ENCODE measurements at regions not wholly inside any gene's neighbourhood (a gene's known extent, or its start where the extent isn't known, plus 50 kb on each side); places are given as distances from the start of the nearest gene placed in this dataset.

- H3K27ac Mint-ChIP-seq: no peak overlapping the region
- H3K9me3 Mint-ChIP-seq: no peaks in the 10 kb centered on the region
- H3K27me3 Mint-ChIP-seq: no peaks in the 10 kb centered on the region
These were observed 348.6 kb upstream of the GRM7 start for GRCh38 chr3:6512172-6512800.

GRCh38 chr3:6516143-6516542 lies 344.8 kb upstream of the GRM7 start:
- Mint-ChIP-seq H3K27me3 (no peaks in the 10 kb centered on the region), H3K27ac (no peak overlapping the region), H3K4me3 (no peak overlapping the region), H3K36me3 (no peaks in the 10 kb centered on the region), H3K4me1 (no peaks in the 10 kb centered on the region), H3K9me3 (no peaks in the 10 kb centered on the region)

More at GRCh38 chr3:6512172-6512800, 348.6 kb upstream of the GRM7 start:
- no peaks in the 10 kb centered on the region for H3K36me3 Mint-ChIP-seq
- H3K4me3 Mint-ChIP-seq: no peak overlapping the region
- H3K4me1 Mint-ChIP-seq: no peaks in the 10 kb centered on the region

GRCh38 chr3:6516694-6517093 lies 344.2 kb upstream of the GRM7 start:
- no peak overlapping the region for H3K4me3 Mint-ChIP-seq
- no peaks in the 10 kb centered on the region for H3K36me3 Mint-ChIP-seq
- no peaks in the 10 kb centered on the region for H3K9me3 Mint-ChIP-seq
- no peak overlapping the region for H3K27ac Mint-ChIP-seq
- H3K27me3 Mint-ChIP-seq: no peaks in the 10 kb centered on the region
- no peaks in the 10 kb centered on the region for H3K4me1 Mint-ChIP-seq

- Mint-ChIP-seq H3K9me3 (no peaks in the 10 kb centered on the region), H3K27ac (no peak overlapping the region), H3K27me3 (no peaks in the 10 kb centered on the region), H3K36me3 (no peaks in the 10 kb centered on the region), H3K4me3 (no peak overlapping the region), H3K4me1 (no peaks in the 10 kb centered on the region)
These were observed 342.1 kb upstream of the GRM7 start for GRCh38 chr3:6518709-6519345.

- no peaks in the 10 kb centered on the region for H3K4me1 Mint-ChIP-seq
- no peak overlapping the region for H3K4me3 Mint-ChIP-seq
- H3K27me3 Mint-ChIP-seq: no peaks in the 10 kb centered on the region
- no peaks in the 10 kb centered on the region for H3K36me3 Mint-ChIP-seq
- no peak overlapping the region for H3K27ac Mint-ChIP-seq
- no peaks in the 10 kb centered on the region for H3K9me3 Mint-ChIP-seq
These were observed 339.4 kb upstream of the GRM7 start for GRCh38 chr3:6521369-6522113.

GRCh38 chr3:6522191-6522590 lies 338.7 kb upstream of the GRM7 start:
- H3K4me1 Mint-ChIP-seq: no peaks in the 10 kb centered on the region
- no peaks in the 10 kb centered on the region for H3K27me3 Mint-ChIP-seq
- H3K4me3 Mint-ChIP-seq: no peak overlapping the region
- H3K36me3 Mint-ChIP-seq: no peaks in the 10 kb centered on the region
- no peak overlapping the region for H3K27ac Mint-ChIP-seq
- H3K9me3 Mint-ChIP-seq: no peaks in the 10 kb centered on the region

GRCh38 chr3:6523043-6523442 lies 337.9 kb upstream of the GRM7 start:
- Mint-ChIP-seq H3K36me3 (no peaks in the 10 kb centered on the region), H3K27ac (no peak overlapping the region), H3K9me3 (no peaks in the 10 kb centered on the region), H3K4me3 (no peak overlapping the region), H3K4me1 (no peaks in the 10 kb centered on the region), H3K27me3 (no peaks in the 10 kb centered on the region)

GRCh38 chr3:6524479-6524878 lies 336.4 kb upstream of the GRM7 start:
- H3K36me3 Mint-ChIP-seq: no peaks in the 10 kb centered on the region
- no peaks in the 10 kb centered on the region for H3K27me3 Mint-ChIP-seq
- H3K27ac Mint-ChIP-seq: no peak overlapping the region

GRCh38 chr3:6526321-6526720 lies 334.6 kb upstream of the GRM7 start:
- Mint-ChIP-seq H3K27ac (no peak overlapping the region), H3K4me3 (no peak overlapping the region), H3K4me1 (no peaks in the 10 kb centered on the region), H3K36me3 (no peaks in the 10 kb centered on the region), H3K9me3 (peaks cover 5% of the 10 kb centered on the region), H3K27me3 (no peaks in the 10 kb centered on the region)

More at GRCh38 chr3:6524479-6524878, 336.4 kb upstream of the GRM7 start:
- no peak overlapping the region for H3K4me3 Mint-ChIP-seq
- H3K4me1 Mint-ChIP-seq: no peaks in the 10 kb centered on the region
- H3K9me3 Mint-ChIP-seq: no peaks in the 10 kb centered on the region

GRCh38 chr3:6526861-6527260 lies 334.1 kb upstream of the GRM7 start:
- Mint-ChIP-seq H3K9me3 (peaks cover 5% of the 10 kb centered on the region), H3K4me3 (no peak overlapping the region), H3K27me3 (no peaks in the 10 kb centered on the region), H3K4me1 (no peaks in the 10 kb centered on the region), H3K27ac (no peak overlapping the region), H3K36me3 (no peaks in the 10 kb centered on the region)

GRCh38 chr3:6528951-6529350 lies 332.0 kb upstream of the GRM7 start:
- Mint-ChIP-seq H3K27me3 (no peaks in the 10 kb centered on the region), H3K4me1 (no peaks in the 10 kb centered on the region), H3K4me3 (no peak overlapping the region), H3K36me3 (no peaks in the 10 kb centered on the region), H3K9me3 (peaks cover 5% of the 10 kb centered on the region), H3K27ac (no peak overlapping the region)

- no peaks in the 10 kb centered on the region for H3K4me1 Mint-ChIP-seq
- H3K27me3 Mint-ChIP-seq: no peaks in the 10 kb centered on the region
- no peaks in the 10 kb centered on the region for H3K36me3 Mint-ChIP-seq
- peaks cover 5% of the 10 kb centered on the region for H3K9me3 Mint-ChIP-seq
- H3K4me3 Mint-ChIP-seq: no peak overlapping the region
- no peak overlapping the region for H3K27ac Mint-ChIP-seq
These were observed 329.8 kb upstream of the GRM7 start for GRCh38 chr3:6531153-6531552.

- H3K4me1 Mint-ChIP-seq: no peaks in the 10 kb centered on the region
- H3K27me3 Mint-ChIP-seq: no peaks in the 10 kb centered on the region
- peaks cover 5% of the 10 kb centered on the region for H3K9me3 Mint-ChIP-seq
- no peak overlapping the region for H3K4me3 Mint-ChIP-seq
- no peak overlapping the region for H3K27ac Mint-ChIP-seq
- no peaks in the 10 kb centered on the region for H3K36me3 Mint-ChIP-seq
These were observed 328.8 kb upstream of the GRM7 start for GRCh38 chr3:6532101-6532500.

- Mint-ChIP-seq H3K27ac (no peak overlapping the region), H3K36me3 (no peaks in the 10 kb centered on the region), H3K9me3 (peaks cover 13% of the 10 kb centered on the region), H3K4me3 (no peak overlapping the region), H3K27me3 (no peaks in the 10 kb centered on the region), H3K4me1 (no peaks in the 10 kb centered on the region)
These were observed 319.9 kb upstream of the GRM7 start for GRCh38 chr3:6540981-6541380.

- no peaks in the 10 kb centered on the region for H3K27me3 Mint-ChIP-seq
- no peaks in the 10 kb centered on the region for H3K36me3 Mint-ChIP-seq
- no peak overlapping the region for H3K4me3 Mint-ChIP-seq
- peaks cover 15% of the 10 kb centered on the region for H3K9me3 Mint-ChIP-seq
- no peaks in the 10 kb centered on the region for H3K4me1 Mint-ChIP-seq
- H3K27ac Mint-ChIP-seq: no peak overlapping the region
These were observed 318.1 kb upstream of the GRM7 start for GRCh38 chr3:6542795-6543194.

GRCh38 chr3:6549296-6549695 lies 311.6 kb upstream of the GRM7 start:
- H3K9me3 Mint-ChIP-seq: peaks cover 4% of the 10 kb centered on the region
- no peaks in the 10 kb centered on the region for H3K36me3 Mint-ChIP-seq
- no peak overlapping the region for H3K4me3 Mint-ChIP-seq
- H3K27me3 Mint-ChIP-seq: no peaks in the 10 kb centered on the region
- H3K27ac Mint-ChIP-seq: no peak overlapping the region
- no peaks in the 10 kb centered on the region for H3K4me1 Mint-ChIP-seq
